ENCODE measurements at regions not wholly inside any gene's neighbourhood (a gene's known extent, or its start where the extent isn't known, plus 50 kb on each side); places are given as distances from the start of the nearest gene placed in this dataset.

- H3K9me2 ChIP-seq (ENCODE audit: insufficient read depth, low read length) = no peaks in the 10 kb centered on the region
- no TSS peak for BruUV-seq (replicated peaks)
- TF ChIP-seq EZH2phosphoT487 (IDR thresholded peaks at IDR 0.05; ENCODE audit: borderline replicate concordance, low read depth, low read length) (no peak), CTCF (conservative IDR thresholded peaks at IDR 0.05; ENCODE audit: low read length) (no peak)
- H4K20me1 ChIP-seq (ENCODE audit: insufficient read depth, low read length) = no peaks in the 10 kb centered on the region
- no peak overlapping the region for H3K4me2 ChIP-seq (ENCODE audit: low read length)
- ChIA-PET POLR2A (no interaction called here), CTCF (ENCODE audit: unreplicated experiment) (no interaction called here)
- H3K79me2 ChIP-seq (ENCODE audit: insufficient read depth, low read depth, low read length) = no peaks in the 10 kb centered on the region
- H2AFZ ChIP-seq (ENCODE audit: low read length) = no peak overlapping the region
- no peak overlapping the region for H3K4me3 ChIP-seq (ENCODE audit: low read depth, low read length, poor library complexity, severe bottlenecking)
- H3K9me3 ChIP-seq (ENCODE audit: low read length) = no peaks in the 10 kb centered on the region
- H3K36me3 ChIP-seq (ENCODE audit: insufficient read depth, low read length) = no peaks in the 10 kb centered on the region
- intact Hi-C loops (cut with micrococcal nuclease; ENCODE audit: unreplicated experiment) = no loop called here
- no peak overlapping the region for H3K27ac ChIP-seq (ENCODE audit: low read depth, low read length, poor library complexity, severe bottlenecking)
- no peaks in the 10 kb centered on the region for H3K4me1 ChIP-seq (ENCODE audit: insufficient read depth, low read length, poor library complexity, severe bottlenecking)
- no peak for DNase-seq (ENCODE audit: low spot score)
Observed at GRCh38 chr2:199524689-199525574, 67.2 kb upstream of the SATB2 start.

GRCh38 chr2:199509403-199509802 is 51.7 kb upstream of the SATB2 start:
- H3K4me1 ChIP-seq (ENCODE audit: insufficient read depth, low read length, poor library complexity, severe bottlenecking) = no peaks in the 10 kb centered on the region
- no peak overlapping the region for H3K27ac ChIP-seq (ENCODE audit: low read depth, low read length, poor library complexity, severe bottlenecking)
- CTCF ChIA-PET (ENCODE audit: unreplicated experiment) = no interaction called here
- H3K4me2 ChIP-seq (ENCODE audit: low read length) = no peak overlapping the region
- no TSS peak for BruUV-seq (replicated peaks)
- no peaks in the 10 kb centered on the region for H4K20me1 ChIP-seq (ENCODE audit: insufficient read depth, low read length)
- no peak for DNase-seq (ENCODE audit: low spot score)
- POLR2A ChIA-PET = no interaction called here
- intact Hi-C loops (cut with micrococcal nuclease; ENCODE audit: unreplicated experiment) = no loop called here
- no peaks in the 10 kb centered on the region for H3K36me3 ChIP-seq (ENCODE audit: insufficient read depth, low read length)
- no peaks in the 10 kb centered on the region for H3K9me2 ChIP-seq (ENCODE audit: insufficient read depth, low read length)
- H3K4me3 ChIP-seq (ENCODE audit: low read depth, low read length, poor library complexity, severe bottlenecking) = no peak overlapping the region
- no peaks in the 10 kb centered on the region for H3K79me2 ChIP-seq (ENCODE audit: insufficient read depth, low read depth, low read length)
- H3K9me3 ChIP-seq (ENCODE audit: low read length) = no peaks in the 10 kb centered on the region
- H2AFZ ChIP-seq (ENCODE audit: low read length) = peak overlapping the region; percentile 20; the same call in 1 of the 2 replicates
- no peak for TF ChIP-seq CTCF (conservative IDR thresholded peaks at IDR 0.05; ENCODE audit: low read length)
- no peak for TF ChIP-seq EZH2phosphoT487 (IDR thresholded peaks at IDR 0.05; ENCODE audit: borderline replicate concordance, low read depth, low read length)

Measured in OCI-LY7 (cell line).